Erythroblast (primary cell): ENCODE measurements at regions not wholly inside any gene's neighbourhood (a gene's known extent, or its start where the extent isn't known, plus 50 kb on each side); places are given as distances from the start of the nearest gene placed in this dataset.

ENCODE experiments used
- GATA1 ChIP-seq: IDR thresholded peaks from 2 replicates; pipeline ENCODE4 v1.6.1; 2011; ENCODE audit warnings: low read depth, mild to moderate bottlenecking, control low read depth, low read length, moderate library complexity
- POLR2A ChIP-seq: IDR thresholded peaks from 2 replicates; pipeline ENCODE4 v1.6.1; 2011; ENCODE audit warnings: mild to moderate bottlenecking, low read length

DNA sequence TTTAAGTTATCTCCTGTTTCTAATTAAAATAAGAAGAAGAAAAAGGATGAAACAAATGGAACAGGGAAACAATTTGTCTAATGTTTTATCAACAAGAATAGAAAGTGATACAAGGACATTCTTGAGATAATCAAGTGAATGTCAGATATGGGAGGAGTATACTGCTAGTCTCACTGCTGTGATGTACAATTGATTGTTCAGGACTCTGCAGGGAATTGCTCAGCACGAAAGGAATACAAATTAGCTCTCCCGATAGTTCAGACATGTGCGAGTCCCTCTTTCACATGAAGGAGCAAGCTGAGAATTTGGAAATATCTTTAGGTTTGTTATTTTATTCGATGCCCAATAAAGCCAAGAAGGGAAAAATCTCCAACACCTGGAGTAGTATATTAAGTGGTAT, 57.3 kb upstream of the FSTL5 start:
- no peak for TF ChIP-seq POLR2A
- TF ChIP-seq GATA1 = no peak
